HEK293 (cell line): ENCODE measurements at regions not wholly inside any gene's neighbourhood (a gene's known extent, or its start where the extent isn't known, plus 50 kb on each side); places are given as distances from the start of the nearest gene placed in this dataset.

Experiments used
- CTCF ChIA-PET: fragments of 350-600 bp; formaldehyde crosslinking; extraction: SDS; loops from one replicate; lab custom pipeline; 2021; ENCODE audit warnings: antibody characterized with exemption; lab: Yijun Ruan, JAX
- POLR2A ChIA-PET: fragments of 300-600 bp; formaldehyde crosslinking; extraction: SDS; loops from one replicate; lab custom pipeline; 2020; ENCODE audit warnings: antibody characterized with exemption, inconsistent platforms; lab: Yijun Ruan, JAX
- H3K27ac ChIP-seq: fragments of 200-500 bp; sonication (Bioruptor generic); 2 replicates; pipeline ENCODE4 v1.5.1; 2014; ENCODE audit warnings: low read depth, low read length, control low read depth, inconsistent platforms; ENCODE audit errors: extremely low read depth
- H3K36me3 ChIP-seq, 2 experiments: fragments of 200-500 bp in 1 of 2; sonication (Bioruptor generic) in 1 of 2; 1 replicate in 1 of 2; 2 replicates in 1 of 2; pipeline ENCODE4 v1.5.1; 2014 to 2017; ENCODE audit warnings: inconsistent platforms in 2 of 2, low read length in 2 of 2; ENCODE audit not compliant: control insufficient read depth in 2 of 2, insufficient read depth in 1 of 2
- H3K4me1 ChIP-seq: fragments of 200-500 bp; sonication (Bioruptor generic); 2 replicates; pipeline ENCODE4 v1.5.1; 2014; ENCODE audit warnings: mild to moderate bottlenecking, low read length, inconsistent platforms; ENCODE audit not compliant: control insufficient read depth, insufficient read depth
- H3K4me3 ChIP-seq: 2 replicates; pipeline ENCODE4 v1.5.1; 2011; ENCODE audit warnings: low read depth, mild to moderate bottlenecking, control low read depth, low read length, moderate library complexity
- H3K9me3 ChIP-seq: fragments of 200-500 bp; sonication (Bioruptor generic); 2 replicates; pipeline ENCODE4 v1.5.1; 2014; ENCODE audit warnings: low read depth, low read length, inconsistent platforms; ENCODE audit not compliant: control insufficient read depth, insufficient read depth
- GFI1B ChIP-seq: fragments of 450-650 bp; formaldehyde crosslinking; IDR thresholded peaks from 2 replicates; pipeline ENCODE4 v1.5.1; 2016; ENCODE audit warnings: missing biosample characterization, missing genetic modification characterization
- MEIS1 ChIP-seq: sonication (generic); formaldehyde crosslinking; IDR thresholded peaks from 2 replicates; pipeline ENCODE4 v1.8.1; 2022; ENCODE audit warnings: missing genetic modification reagents, mild to moderate bottlenecking, borderline replicate concordance
- SP3 ChIP-seq: fragments of 450-650 bp; formaldehyde crosslinking; IDR thresholded peaks from 2 replicates; pipeline ENCODE4 v1.5.1; 2016; ENCODE audit warnings: missing biosample characterization, missing genetic modification characterization
- ZNF280C ChIP-seq: fragments of 450-650 bp; formaldehyde crosslinking; IDR thresholded peaks from 2 replicates; pipeline ENCODE4 v1.5.1; 2016; ENCODE audit warnings: missing biosample characterization, missing genetic modification characterization
- ZNF292 ChIP-seq: fragments of 450-650 bp; formaldehyde crosslinking; IDR thresholded peaks from 2 replicates; pipeline ENCODE4 v1.5.1; 2016; ENCODE audit warnings: low read depth, missing biosample characterization, missing genetic modification characterization, borderline replicate concordance
- ZNF341 ChIP-seq: fragments of 450-650 bp; formaldehyde crosslinking; IDR thresholded peaks from 2 replicates; pipeline ENCODE4; 2016; ENCODE audit warnings: low read depth, missing biosample characterization, missing genetic modification characterization
- ZNF354C ChIP-seq: fragments of 450-650 bp; formaldehyde crosslinking; IDR thresholded peaks from 2 replicates; pipeline ENCODE4 v1.5.1; 2016; ENCODE audit warnings: missing biosample characterization, missing genetic modification characterization, low read depth, borderline replicate concordance
- ZNF37A ChIP-seq: fragments of 450-650 bp; IDR thresholded peaks from 2 replicates; pipeline ENCODE4 v1.5.1; 2018; ENCODE audit warnings: missing biosample characterization, missing genetic modification characterization
- ZNF394 ChIP-seq: fragments of 450-650 bp; formaldehyde crosslinking; IDR thresholded peaks from 2 replicates; pipeline ENCODE4 v1.5.1; 2016; ENCODE audit warnings: missing biosample characterization, missing genetic modification characterization, mild to moderate bottlenecking, moderate library complexity, borderline replicate concordance
- ZNF621 ChIP-seq: fragments of 450-650 bp; formaldehyde crosslinking; IDR thresholded peaks from 2 replicates; pipeline ENCODE4 v1.5.1; 2017; ENCODE audit warnings: missing biosample characterization, missing genetic modification characterization
- TF ChIP-seq, protein P1 (sequence below): fragments of 450-650 bp; formaldehyde crosslinking; IDR thresholded peaks from 2 replicates; pipeline ENCODE4 v1.5.1; 2016; ENCODE audit warnings: missing biosample characterization, missing genetic modification characterization
- TF ChIP-seq, protein P2 (sequence below): fragments of 450-650 bp; formaldehyde crosslinking; IDR thresholded peaks from 2 replicates; pipeline ENCODE4 v1.5.1; 2016; ENCODE audit warnings: missing biosample characterization, missing genetic modification characterization
- TF ChIP-seq, protein P3 (sequence below): sonication (generic); formaldehyde crosslinking; IDR thresholded peaks from 2 replicates; pipeline ENCODE4 v1.8.1; 2022; ENCODE audit warnings: mild to moderate bottlenecking, moderate library complexity, missing genetic modification reagents
- TF ChIP-seq, protein P4 (sequence below): fragments of 450-650 bp; formaldehyde crosslinking; IDR thresholded peaks from 2 replicates; pipeline ENCODE4 v1.5.1; 2016; ENCODE audit warnings: missing biosample characterization, missing genetic modification characterization

DNA sequence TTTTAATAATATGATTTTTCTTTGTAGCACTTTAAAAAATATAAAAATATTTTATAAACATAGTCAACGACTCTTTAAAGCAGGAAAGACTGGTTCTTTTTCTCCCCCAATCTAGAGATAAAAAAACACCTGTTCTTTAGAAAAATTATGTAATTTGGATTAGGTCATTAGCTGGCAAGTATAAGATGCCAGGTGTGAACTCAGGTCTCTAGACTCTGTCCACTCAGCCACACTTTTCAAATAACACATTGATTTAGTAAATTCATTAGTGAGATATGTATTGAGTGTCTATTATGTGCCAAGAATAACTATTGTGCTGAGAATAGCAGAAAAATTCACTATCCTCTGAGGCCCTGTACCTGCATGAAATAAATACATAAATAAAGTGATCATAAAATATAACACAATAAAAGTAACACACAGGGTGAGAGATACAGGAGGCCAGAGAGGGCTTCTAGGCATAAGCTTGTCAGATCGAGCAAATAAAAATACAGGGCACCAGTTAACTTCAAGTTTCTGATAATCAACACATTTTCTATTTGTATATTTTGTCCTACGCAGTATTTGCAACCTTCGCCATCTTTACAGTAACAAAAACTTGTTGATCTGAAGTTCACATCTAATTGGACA, 867.1 kb upstream of the GBE1 start:
- no peak overlapping the region for H3K27ac ChIP-seq
- H3K9me3 ChIP-seq: no peaks in the 10 kb centered on the region
- no peak overlapping the region for H3K4me3 ChIP-seq
- H3K36me3 ChIP-seq: no peaks in the 10 kb centered on the region
- ChIA-PET POLR2A (no interaction called here), CTCF (no interaction called here)
- TF ChIP-seq, protein P1, sequence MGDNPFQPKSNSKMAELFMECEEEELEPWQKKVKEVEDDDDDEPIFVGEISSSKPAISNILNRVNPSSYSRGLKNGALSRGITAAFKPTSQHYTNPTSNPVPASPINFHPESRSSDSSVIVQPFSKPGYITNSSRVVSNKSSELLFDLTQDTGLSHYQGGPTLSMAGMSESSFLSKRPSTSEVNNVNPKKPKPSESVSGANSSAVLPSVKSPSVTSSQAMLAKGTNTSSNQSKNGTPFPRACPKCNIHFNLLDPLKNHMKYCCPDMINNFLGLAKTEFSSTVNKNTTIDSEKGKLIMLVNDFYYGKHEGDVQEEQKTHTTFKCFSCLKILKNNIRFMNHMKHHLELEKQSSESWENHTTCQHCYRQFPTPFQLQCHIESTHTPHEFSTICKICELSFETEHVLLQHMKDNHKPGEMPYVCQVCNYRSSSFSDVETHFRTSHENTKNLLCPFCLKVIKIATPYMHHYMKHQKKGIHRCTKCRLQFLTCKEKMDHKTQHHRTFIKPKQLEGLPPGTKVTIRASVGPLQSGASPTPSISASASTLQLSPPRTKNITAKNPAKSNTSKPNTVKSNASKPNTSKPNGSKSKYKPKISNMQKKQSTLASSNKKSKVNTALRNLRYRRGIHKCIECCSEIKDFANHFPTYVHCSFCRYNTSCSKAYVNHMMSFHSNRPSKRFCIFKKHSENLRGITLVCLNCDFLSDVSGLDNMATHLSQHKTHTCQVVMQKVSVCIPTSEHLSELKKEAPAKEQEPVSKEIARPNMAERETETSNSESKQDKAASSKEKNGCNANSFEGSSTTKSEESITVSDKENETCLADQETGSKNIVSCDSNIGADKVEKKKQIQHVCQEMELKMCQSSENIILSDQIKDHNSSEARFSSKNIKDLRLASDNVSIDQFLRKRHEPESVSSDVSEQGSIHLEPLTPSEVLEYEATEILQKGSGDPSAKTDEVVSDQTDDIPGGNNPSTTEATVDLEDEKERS (tag by site-specific recombination): no peak
- TF ChIP-seq ZNF621 (tag by site-specific recombination): no peak
- TF ChIP-seq ZNF292 (tag by site-specific recombination): no peak
- TF ChIP-seq, protein P2, sequence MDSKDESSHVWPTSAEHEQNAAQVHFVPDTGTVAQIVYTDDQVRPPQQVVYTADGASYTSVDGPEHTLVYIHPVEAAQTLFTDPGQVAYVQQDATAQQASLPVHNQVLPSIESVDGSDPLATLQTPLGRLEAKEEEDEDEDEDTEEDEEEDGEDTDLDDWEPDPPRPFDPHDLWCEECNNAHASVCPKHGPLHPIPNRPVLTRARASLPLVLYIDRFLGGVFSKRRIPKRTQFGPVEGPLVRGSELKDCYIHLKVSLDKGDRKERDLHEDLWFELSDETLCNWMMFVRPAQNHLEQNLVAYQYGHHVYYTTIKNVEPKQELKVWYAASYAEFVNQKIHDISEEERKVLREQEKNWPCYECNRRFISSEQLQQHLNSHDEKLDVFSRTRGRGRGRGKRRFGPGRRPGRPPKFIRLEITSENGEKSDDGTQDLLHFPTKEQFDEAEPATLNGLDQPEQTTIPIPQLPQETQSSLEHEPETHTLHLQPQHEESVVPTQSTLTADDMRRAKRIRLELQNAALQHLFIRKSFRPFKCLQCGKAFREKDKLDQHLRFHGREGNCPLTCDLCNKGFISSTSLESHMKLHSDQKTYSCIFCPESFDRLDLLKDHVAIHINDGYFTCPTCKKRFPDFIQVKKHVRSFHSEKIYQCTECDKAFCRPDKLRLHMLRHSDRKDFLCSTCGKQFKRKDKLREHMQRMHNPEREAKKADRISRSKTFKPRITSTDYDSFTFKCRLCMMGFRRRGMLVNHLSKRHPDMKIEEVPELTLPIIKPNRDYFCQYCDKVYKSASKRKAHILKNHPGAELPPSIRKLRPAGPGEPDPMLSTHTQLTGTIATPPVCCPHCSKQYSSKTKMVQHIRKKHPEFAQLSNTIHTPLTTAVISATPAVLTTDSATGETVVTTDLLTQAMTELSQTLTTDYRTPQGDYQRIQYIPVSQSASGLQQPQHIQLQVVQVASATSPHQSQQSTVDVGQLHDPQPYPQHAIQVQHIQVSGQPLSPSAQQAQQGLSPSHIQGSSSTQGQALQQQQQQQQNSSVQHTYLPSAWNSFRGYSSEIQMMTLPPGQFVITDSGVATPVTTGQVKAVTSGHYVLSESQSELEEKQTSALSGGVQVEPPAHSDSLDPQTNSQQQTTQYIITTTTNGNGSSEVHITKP (tag by site-specific recombination): no peak
- TF ChIP-seq, protein P3, sequence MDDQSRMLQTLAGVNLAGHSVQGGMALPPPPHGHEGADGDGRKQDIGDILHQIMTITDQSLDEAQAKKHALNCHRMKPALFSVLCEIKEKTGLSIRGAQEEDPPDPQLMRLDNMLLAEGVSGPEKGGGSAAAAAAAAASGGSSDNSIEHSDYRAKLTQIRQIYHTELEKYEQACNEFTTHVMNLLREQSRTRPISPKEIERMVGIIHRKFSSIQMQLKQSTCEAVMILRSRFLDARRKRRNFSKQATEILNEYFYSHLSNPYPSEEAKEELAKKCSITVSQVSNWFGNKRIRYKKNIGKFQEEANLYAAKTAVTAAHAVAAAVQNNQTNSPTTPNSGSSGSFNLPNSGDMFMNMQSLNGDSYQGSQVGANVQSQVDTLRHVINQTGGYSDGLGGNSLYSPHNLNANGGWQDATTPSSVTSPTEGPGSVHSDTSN (CRISPR knock-in tag): no peak
- TF ChIP-seq ZNF280C: no peak
- no peak for TF ChIP-seq ZNF354C (tag by site-specific recombination)
- no peak for TF ChIP-seq ZNF394
- TF ChIP-seq SP3 (tag by site-specific recombination): no peak
- no peak for TF ChIP-seq GFI1B (tag by site-specific recombination)
- TF ChIP-seq ZNF37A: no peak
- TF ChIP-seq, protein P4, sequence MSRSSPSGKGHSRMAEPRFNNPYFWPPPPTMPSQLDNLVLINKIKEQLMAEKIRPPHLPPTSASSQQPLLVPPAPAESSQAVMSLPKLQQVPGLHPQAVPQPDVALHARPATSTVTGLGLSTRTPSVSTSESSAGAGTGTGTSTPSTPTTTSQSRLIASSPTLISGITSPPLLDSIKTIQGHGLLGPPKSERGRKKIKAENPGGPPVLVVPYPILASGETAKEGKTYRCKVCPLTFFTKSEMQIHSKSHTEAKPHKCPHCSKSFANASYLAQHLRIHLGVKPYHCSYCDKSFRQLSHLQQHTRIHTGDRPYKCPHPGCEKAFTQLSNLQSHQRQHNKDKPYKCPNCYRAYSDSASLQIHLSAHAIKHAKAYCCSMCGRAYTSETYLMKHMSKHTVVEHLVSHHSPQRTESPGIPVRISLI: no peak
- TF ChIP-seq MEIS1 (CRISPR knock-in tag): no peak
- TF ChIP-seq ZNF341 (tag by site-specific recombination): no peak
- no peaks in the 10 kb centered on the region for H3K4me1 ChIP-seq
